ENCODE measurements at regions not wholly inside any gene's neighbourhood (a gene's known extent, or its start where the extent isn't known, plus 50 kb on each side); places are given as distances from the start of the nearest gene placed in this dataset.

GRCh38 chr13:83601539-83601938, 280.7 kb downstream of the SLITRK1 start:
- no peak for DNase-seq (ENCODE audit: low spot score)

GRCh38 chr13:83592095-83592494, 290.2 kb downstream of the SLITRK1 start:
- no peak for DNase-seq (ENCODE audit: low spot score)

GRCh38 chr13:83589814-83590213, 292.5 kb downstream of the SLITRK1 start:
- DNase-seq (ENCODE audit: low spot score), result no peak

- DNase-seq (ENCODE audit: low spot score), result no peak
Measured at GRCh38 chr13:83577183-83577582, 305.1 kb downstream of the SLITRK1 start.

- DNase-seq (ENCODE audit: low spot score), result no peak
Measured at GRCh38 chr13:83568019-83568418, 314.3 kb downstream of the SLITRK1 start.

- DNase-seq (ENCODE audit: low spot score), result no peak
Measured at GRCh38 chr13:83563499-83563898, 318.8 kb downstream of the SLITRK1 start.

- no peak for DNase-seq (ENCODE audit: low spot score)
Measured at GRCh38 chr13:83557845-83558244, 324.4 kb downstream of the SLITRK1 start.

GRCh38 chr13:83549671-83550070, 332.6 kb downstream of the SLITRK1 start:
- no peak for DNase-seq (ENCODE audit: low spot score)

- no peak for DNase-seq (ENCODE audit: low spot score)
Measured at GRCh38 chr13:83547043-83547442, 335.2 kb downstream of the SLITRK1 start.

GRCh38 chr13:83546476-83546875, 335.8 kb downstream of the SLITRK1 start:
- DNase-seq (ENCODE audit: low spot score), result no peak

GRCh38 chr13:83538636-83539035, 343.6 kb downstream of the SLITRK1 start:
- DNase-seq (ENCODE audit: low spot score), result no peak

- DNase-seq (ENCODE audit: low spot score), result no peak
Measured at GRCh38 chr13:83536941-83537340, 345.3 kb downstream of the SLITRK1 start.

GRCh38 chr13:83536153-83536552, 346.1 kb downstream of the SLITRK1 start:
- DNase-seq (ENCODE audit: low spot score), result no peak

GRCh38 chr13:83532809-83533208, 349.5 kb downstream of the SLITRK1 start:
- DNase-seq (ENCODE audit: low spot score), result no peak

- no peak for DNase-seq (ENCODE audit: low spot score)
Measured at GRCh38 chr13:83531022-83531421, 351.3 kb downstream of the SLITRK1 start.

- DNase-seq (ENCODE audit: low spot score), result no peak
Measured at GRCh38 chr13:83516781-83517180, 365.5 kb downstream of the SLITRK1 start.

GRCh38 chr13:83515268-83516015, 366.8 kb downstream of the SLITRK1 start:
- DNase-seq (ENCODE audit: low spot score), result no peak

GRCh38 chr13:83508771-83509301, 373.4 kb downstream of the SLITRK1 start:
- no peak for DNase-seq (ENCODE audit: low spot score)

- no peak for DNase-seq (ENCODE audit: low spot score)
Measured at GRCh38 chr13:83503424-83503823, 378.9 kb downstream of the SLITRK1 start.

- no peak for DNase-seq (ENCODE audit: low spot score)
Measured at GRCh38 chr13:83499286-83499685, 383.0 kb downstream of the SLITRK1 start.

GRCh38 chr13:83498481-83499190, 383.6 kb downstream of the SLITRK1 start:
- DNase-seq (ENCODE audit: low spot score), result no peak

- no peak for DNase-seq (ENCODE audit: low spot score)
Measured at GRCh38 chr13:83498045-83498444, 384.2 kb downstream of the SLITRK1 start.

GRCh38 chr13:83496501-83496900, 385.8 kb downstream of the SLITRK1 start:
- no peak for DNase-seq (ENCODE audit: low spot score)
